KMS-11 (cell line): ENCODE measurements at regions not wholly inside any gene's neighbourhood (a gene's known extent, or its start where the extent isn't known, plus 50 kb on each side); places are given as distances from the start of the nearest gene placed in this dataset.

Experiments used
- H2AFZ ChIP-seq: fragments of 200-600 bp; sonication (generic); 2 replicates; pipeline ENCODE4 v1.6.1; 2016; ENCODE audit warnings: antibody characterized with exemption, mixed run types, low read depth
- H3K27ac ChIP-seq: fragments of 200-600 bp; sonication (generic); 2 replicates; pipeline ENCODE4 v1.6.1; 2016; ENCODE audit warnings: mild to moderate bottlenecking, mixed run types
- H3K27me3 ChIP-seq: fragments of 200-600 bp; sonication (generic); 2 replicates; pipeline ENCODE4 v1.6.1; 2017; ENCODE audit warnings: mild to moderate bottlenecking, low read depth, mixed run types, moderate library complexity; ENCODE audit not compliant: insufficient read depth
- H3K36me3 ChIP-seq: fragments of 200-600 bp; sonication (generic); 2 replicates; pipeline ENCODE4 v1.6.1; 2017; ENCODE audit warnings: mild to moderate bottlenecking, mixed run types; ENCODE audit not compliant: insufficient read depth
- H3K4me1 ChIP-seq: fragments of 200-600 bp; sonication (generic); 2 replicates; pipeline ENCODE4 v1.6.1; 2016; ENCODE audit warnings: mild to moderate bottlenecking, low read depth, mixed run types; ENCODE audit not compliant: poor library complexity, severe bottlenecking
- H3K4me2 ChIP-seq: fragments of 200-600 bp; sonication (generic); 2 replicates; pipeline ENCODE4 v1.7.0; 2016; ENCODE audit warnings: mild to moderate bottlenecking, mixed run types
- H3K4me3 ChIP-seq: fragments of 200-600 bp; sonication (generic); IDR thresholded peaks from 2 replicates; pipeline ENCODE4 v1.6.1; 2017; ENCODE audit warnings: low read depth, low read length, mixed read lengths; ENCODE audit not compliant: insufficient read depth
- H3K79me2 ChIP-seq: fragments of 200-600 bp; sonication (generic); 2 replicates; pipeline ENCODE4 v1.6.1; 2016; ENCODE audit warnings: low read depth, mixed run types; ENCODE audit not compliant: insufficient read depth
- H3K9ac ChIP-seq: fragments of 200-600 bp; sonication (generic); 2 replicates; pipeline ENCODE4 v1.6.1; 2016; ENCODE audit warnings: mild to moderate bottlenecking, mixed run types
- H4K20me1 ChIP-seq: fragments of 200-600 bp; sonication (generic); 2 replicates; pipeline ENCODE4 v1.6.1; 2016; ENCODE audit warnings: mild to moderate bottlenecking, mixed run types; ENCODE audit not compliant: insufficient read depth
- TF ChIP-seq, protein P1 (sequence below): fragments of 200-600 bp; sonication (generic); conservative IDR thresholded peaks from 2 replicates; pipeline ENCODE4 v1.6.1; 2017; ENCODE audit warnings: low read depth, mild to moderate bottlenecking, antibody characterized with exemption, low read length, moderate library complexity, mixed read lengths

DNA sequence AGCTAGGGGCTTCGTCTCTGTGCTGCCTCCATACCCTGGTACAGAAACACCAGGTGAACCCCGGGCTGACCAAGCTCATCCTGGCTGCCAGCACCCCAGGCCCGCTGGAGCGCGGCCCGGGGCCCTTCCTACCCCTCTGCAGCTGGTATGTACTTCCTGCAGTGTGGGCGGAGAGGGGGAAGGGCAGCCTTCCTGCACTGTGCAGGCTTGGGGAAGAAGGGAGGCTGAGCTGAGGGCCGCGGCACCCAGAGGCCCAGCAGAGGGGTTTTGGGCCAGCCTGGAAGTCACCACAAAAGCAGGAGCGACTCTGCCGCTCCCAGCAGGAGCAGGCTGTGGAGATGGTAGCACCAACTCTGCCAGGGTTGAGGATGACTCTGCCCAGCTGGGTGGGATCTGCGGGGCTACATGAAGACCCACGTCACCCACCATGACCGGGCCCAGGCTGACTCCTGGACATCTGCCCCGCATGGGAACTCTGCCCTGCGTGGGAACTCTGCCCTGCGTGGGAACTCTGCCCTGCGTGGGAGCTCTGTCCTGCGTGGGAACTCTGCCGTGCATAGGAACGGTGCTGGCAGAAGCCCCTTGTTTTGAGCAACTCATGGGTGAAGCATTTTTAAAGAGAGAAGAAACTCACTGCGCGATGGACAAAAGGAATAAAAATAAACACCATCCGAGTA is 273.3 kb downstream of the NDUFA10 start:
- H3K36me3 ChIP-seq, result no peaks in the 10 kb centered on the region
- H3K4me1 ChIP-seq, result no peaks in the 10 kb centered on the region
- 0 out of 2 replicates have a peak, but pooled peaks cover 3% of the 10 kb centered on the region for H3K27me3 ChIP-seq
- no peak overlapping the region for H3K9ac ChIP-seq
- H3K79me2 ChIP-seq, result no peaks in the 10 kb centered on the region
- TF ChIP-seq, protein P1, sequence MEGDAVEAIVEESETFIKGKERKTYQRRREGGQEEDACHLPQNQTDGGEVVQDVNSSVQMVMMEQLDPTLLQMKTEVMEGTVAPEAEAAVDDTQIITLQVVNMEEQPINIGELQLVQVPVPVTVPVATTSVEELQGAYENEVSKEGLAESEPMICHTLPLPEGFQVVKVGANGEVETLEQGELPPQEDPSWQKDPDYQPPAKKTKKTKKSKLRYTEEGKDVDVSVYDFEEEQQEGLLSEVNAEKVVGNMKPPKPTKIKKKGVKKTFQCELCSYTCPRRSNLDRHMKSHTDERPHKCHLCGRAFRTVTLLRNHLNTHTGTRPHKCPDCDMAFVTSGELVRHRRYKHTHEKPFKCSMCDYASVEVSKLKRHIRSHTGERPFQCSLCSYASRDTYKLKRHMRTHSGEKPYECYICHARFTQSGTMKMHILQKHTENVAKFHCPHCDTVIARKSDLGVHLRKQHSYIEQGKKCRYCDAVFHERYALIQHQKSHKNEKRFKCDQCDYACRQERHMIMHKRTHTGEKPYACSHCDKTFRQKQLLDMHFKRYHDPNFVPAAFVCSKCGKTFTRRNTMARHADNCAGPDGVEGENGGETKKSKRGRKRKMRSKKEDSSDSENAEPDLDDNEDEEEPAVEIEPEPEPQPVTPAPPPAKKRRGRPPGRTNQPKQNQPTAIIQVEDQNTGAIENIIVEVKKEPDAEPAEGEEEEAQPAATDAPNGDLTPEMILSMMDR, result no peak
- H3K4me3 ChIP-seq, result no peak overlapping the region
- H4K20me1 ChIP-seq, result no peaks in the 10 kb centered on the region
- H2AFZ ChIP-seq, result no peak overlapping the region
- no peak overlapping the region for H3K4me2 ChIP-seq
- no peak overlapping the region for H3K27ac ChIP-seq

DNA sequence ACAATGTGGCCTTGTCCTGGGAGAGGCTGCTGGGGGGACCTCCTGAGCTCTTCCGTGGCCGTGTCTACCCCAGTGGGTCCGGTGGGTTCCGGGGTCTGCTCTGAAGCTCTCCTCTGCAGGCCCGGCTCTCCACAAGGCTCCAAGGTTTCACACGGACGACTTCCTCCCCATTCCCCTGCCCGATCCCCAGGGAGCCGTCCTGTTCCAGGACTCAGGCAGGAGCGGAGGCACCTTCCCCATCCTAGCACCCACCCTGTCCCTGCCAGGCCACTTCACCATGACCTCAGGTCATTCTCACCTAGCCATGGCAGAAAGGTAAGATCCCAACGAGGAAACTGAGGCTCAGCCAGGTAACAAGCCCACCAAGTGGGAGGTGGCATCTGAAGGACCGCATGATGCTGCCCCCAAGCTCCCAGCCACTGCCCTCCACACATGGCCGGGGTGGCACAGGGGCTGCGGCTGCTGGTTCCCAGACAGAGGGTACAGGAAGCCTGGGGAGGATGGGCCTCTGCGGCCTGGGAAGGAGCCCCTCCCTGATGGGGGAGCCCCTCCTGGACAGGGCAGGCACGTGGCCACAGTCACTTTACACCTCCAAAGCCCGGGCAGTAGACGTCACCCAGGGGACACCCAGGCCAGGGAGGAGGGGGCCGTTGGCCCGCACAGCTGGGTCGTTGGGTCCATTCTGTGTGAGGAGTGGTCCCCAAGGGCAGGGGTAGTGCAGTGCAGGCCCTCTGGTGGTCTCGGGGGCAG is 274.0 kb downstream of the NDUFA10 start:
- Histone ChIP-seq H3K36me3 (no peaks in the 10 kb centered on the region), H2AFZ (no peak overlapping the region), H3K27me3 (0 out of 2 replicates have a peak, but pooled peaks cover 3% of the 10 kb centered on the region), H3K9ac (no peak overlapping the region), H3K79me2 (no peaks in the 10 kb centered on the region), H3K27ac (no peak overlapping the region), H3K4me3 (no peak overlapping the region), H3K4me2 (no peak overlapping the region), H4K20me1 (no peaks in the 10 kb centered on the region), H3K4me1 (no peaks in the 10 kb centered on the region)
- TF ChIP-seq, protein P1, result no peak

DNA sequence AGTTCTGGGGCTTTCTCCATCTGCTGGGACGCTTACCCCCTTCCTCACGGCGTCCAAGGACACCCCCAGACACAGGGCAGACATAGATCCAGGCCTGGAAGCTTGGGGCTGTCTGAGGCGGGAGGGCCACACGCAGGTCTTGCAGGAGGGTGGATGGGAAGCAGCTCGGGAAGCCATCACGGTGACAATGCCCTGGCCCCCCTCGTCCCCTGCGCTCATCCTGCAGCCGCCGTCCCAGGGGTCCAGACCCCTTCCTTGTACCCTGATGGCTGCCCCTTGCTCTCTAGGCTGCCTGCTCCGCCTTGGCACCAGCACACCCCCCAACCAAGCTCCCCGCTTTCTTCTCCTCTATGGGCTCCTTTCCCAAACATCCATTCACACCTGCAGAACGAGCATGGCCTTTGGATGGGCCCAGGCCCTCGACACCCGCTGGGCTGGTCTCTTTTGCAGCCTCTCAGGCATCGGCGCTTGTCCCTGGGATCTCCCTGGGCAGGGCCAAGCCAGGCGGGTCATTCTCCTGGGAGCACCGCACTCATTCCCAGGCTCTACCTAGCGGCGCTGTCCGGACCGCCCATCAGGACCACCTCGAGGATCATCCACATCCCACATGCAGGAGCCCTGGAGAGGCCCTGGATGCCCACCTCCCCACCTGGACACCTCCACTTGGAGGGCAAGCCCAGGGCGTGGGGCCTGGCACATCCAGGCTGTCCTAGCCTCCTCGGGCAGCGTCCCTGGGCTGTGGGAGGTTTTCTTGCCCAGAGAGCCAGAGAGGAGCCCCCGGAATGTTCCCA is 274.9 kb downstream of the NDUFA10 start:
- H4K20me1 ChIP-seq, result no peaks in the 10 kb centered on the region
- H3K4me1 ChIP-seq, result no peaks in the 10 kb centered on the region
- H3K4me3 ChIP-seq, result no peak overlapping the region
- H3K27me3 ChIP-seq, result 0 out of 2 replicates have a peak, but pooled peaks cover 3% of the 10 kb centered on the region
- no peaks in the 10 kb centered on the region for H3K79me2 ChIP-seq
- no peak overlapping the region for H3K4me2 ChIP-seq
- no peaks in the 10 kb centered on the region for H3K36me3 ChIP-seq
- no peak overlapping the region for H3K27ac ChIP-seq
- H3K9ac ChIP-seq, result no peak overlapping the region
- TF ChIP-seq, protein P1, result no peak
- no peak overlapping the region for H2AFZ ChIP-seq

DNA sequence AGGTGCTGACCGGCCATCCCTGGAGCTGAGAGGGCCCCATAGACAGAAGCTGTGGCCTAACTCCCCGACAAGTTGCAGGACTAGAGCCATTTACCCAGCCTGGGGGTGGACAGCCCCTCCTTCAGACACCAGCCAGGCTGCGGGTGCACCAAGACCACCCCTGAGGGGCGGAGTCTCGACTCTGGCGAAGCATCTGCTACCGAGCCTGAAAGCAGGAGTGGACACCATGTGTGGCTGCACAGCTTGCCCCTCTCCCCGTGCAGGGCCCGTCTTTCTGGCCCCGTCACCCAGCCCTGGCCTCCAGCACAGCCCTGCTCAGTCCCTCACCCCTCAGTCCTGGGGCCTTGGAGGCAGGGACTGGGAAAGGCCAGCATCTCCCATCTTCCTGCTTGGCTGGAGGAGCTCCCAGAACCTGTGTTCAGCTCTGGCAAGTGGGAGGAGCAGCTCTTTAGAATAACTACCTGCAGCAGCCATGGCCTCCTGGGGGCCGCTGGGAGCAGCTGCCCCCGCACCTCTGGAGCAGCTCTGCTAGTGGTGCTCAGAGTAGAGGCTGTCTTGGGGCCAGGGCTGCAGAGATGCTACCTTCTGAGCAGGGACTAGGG is 275.8 kb downstream of the NDUFA10 start:
- Histone ChIP-seq H3K4me3 (no peak overlapping the region), H3K4me2 (no peak overlapping the region), H3K4me1 (no peaks in the 10 kb centered on the region), H3K27me3 (0 out of 2 replicates have a peak, but pooled peaks cover 3% of the 10 kb centered on the region), H4K20me1 (no peaks in the 10 kb centered on the region), H3K27ac (no peak overlapping the region), H3K9ac (no peak overlapping the region), H3K79me2 (no peaks in the 10 kb centered on the region), H2AFZ (no peak overlapping the region), H3K36me3 (no peaks in the 10 kb centered on the region)
- TF ChIP-seq, protein P1, result no peak
